ENCODE measurements at regions not wholly inside any gene's neighbourhood (a gene's known extent, or its start where the extent isn't known, plus 50 kb on each side); places are given as distances from the start of the nearest gene placed in this dataset.

DNA sequence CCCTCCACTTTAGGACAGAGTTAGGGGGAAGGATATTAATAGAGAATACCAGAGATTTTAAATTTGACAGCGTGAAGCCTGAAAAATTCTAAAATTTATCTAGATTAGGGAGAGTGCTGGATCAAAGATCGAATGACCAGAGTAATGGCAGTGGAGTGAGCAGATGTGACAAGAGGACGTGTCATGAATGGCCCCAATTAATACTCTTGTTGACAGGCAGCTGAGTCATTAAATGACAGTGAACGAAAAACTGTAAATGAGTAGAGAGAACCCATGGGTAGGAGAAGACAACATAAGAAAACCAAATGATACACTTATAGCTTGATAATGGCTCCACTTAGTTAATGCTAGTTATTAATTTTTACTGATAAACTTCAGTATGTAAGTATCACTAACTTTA, 73.9 kb upstream of the PLEKHA5 start:
- no peak for DNase-seq

DNA sequence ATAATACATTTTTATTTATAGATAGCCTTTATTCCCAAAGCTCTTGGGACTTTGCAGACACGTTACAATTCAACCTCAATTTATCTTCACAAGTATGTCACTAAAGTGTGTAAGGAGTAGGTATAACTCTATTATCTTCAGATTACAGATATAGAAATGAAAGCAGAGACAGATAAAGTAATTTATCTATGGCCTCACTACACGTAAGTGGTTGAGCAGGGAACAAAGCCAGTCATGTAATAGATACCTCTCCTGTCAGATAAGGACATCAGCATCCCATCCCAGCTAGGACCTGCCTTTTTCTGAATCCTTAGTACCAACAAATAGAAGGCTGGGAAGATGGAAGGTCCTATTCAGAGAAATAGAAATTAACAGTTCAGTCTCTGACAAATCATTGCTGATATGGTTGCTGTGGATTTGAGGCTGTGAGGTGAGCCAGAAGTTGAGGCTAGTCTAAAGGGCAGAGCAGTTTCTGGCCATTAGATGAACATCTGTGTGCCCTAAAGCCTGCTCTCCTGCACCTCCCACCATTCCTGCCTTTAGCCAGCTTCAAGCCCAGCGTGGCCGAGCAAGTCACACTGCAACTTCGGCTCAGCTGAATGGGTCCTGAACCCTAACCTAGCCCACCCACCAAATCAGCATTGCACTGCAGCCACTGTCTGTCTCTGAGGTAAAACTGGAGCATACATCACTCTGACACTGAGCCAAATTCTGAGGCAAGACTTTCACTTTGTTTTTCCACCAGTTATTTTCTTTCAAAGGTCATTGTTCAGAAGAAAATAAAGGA, 71.1 kb upstream of the PLEKHA5 start:
- DNase-seq: no peak

DNA sequence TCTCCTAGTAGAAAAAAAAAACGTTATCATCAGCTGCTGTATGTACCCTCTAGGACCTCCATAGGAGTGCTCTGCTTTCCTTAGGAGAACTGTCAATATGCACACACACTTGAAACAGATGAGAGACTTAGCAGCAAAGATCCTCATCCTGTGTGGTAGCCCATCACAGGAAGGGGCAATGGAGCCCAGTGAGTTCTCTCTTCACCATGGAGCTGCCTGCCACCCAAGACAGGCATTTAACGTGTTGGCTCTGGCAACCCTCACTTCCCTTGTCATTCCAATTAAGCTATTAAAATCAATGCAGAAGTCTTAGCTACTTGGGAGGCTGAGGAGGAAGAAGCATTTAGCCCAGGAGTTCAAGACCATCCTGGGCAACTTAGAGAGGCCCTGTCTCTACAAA, 64.8 kb upstream of the PLEKHA5 start:
- no peak for DNase-seq

DNA sequence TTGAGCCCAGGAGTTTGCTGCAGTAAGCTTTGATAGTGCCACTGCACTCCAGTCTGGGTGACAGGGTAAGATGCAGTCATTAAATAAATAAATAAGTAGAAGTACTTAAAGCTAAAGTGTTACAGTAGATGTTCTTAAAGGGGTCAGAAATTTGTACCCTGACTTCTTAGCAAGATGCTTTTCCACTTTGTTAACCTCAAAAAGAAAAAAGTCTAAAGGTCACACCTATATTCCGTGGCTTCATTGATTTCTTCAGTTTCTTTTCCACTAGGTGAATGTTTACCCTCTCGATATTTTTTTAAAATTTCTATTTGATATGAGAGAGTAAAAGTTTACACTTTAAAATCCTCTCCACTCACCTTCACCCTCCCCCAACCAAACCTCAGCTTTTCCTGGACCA, 64.3 kb upstream of the PLEKHA5 start:
- DNase-seq: no peak

DNA sequence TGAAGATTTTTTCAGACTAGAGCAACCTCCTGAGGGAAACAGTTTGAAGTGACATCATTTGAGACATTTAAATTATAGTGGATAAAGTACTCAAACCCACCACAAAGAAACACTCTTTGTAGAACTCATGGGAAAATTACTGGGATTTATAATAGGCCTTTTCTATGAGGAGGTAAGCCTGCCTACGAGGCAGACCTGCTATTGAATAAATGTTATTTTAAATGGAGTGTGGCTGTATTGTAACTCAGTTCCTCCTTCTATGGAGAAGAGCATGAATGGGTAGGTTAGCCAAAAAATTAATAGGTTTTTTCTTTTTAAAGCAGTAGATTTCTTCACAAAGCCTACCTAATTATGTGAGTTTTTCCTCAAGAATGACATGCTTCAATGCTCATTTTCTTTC, 63.7 kb upstream of the PLEKHA5 start:
- DNase-seq: no peak

DNA sequence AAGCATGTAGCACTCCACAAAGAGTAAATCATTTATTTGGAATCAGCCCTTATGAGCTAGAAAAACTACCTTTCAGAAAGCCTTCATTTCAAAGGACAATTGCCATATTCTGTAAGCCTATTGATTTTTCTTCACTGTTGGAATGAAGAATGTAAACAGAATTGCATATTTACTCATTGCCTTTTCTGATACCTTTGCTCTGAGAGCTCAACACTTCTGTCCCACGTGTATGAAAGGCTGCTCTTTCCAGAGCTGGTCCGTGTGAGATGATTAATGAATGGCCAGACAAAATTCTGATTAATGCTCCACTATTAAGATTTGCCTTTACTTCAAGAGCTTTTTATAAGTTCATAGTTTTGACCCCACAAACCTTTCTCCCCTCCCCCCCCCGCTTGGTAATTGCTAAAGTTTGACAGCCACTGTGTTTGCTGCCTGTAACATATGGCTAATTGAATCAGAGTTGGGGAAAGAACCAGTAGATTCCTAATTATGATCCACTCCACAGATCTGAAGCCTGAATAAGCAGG, 63.0 kb upstream of the PLEKHA5 start:
- no peak for DNase-seq

DNA sequence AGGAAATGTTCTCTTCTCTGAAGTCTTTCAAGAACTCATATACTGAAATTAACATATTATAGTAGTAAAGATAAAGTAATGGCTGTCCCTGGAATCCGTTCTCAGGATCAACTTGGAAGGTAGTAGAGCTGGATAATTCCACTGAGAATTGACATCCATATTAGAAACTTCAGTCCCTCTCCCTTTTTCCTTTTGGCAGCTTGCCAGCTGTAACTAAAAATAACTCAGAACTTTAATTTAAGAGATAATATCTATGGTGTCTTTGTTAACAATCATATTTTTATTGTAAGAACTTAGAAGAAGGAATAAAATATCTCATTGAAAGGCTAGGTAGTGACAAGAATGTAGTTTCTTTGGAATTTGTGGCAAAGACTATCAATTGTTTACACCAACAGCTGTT, 61.4 kb upstream of the PLEKHA5 start:
- DNase-seq: no peak

DNA sequence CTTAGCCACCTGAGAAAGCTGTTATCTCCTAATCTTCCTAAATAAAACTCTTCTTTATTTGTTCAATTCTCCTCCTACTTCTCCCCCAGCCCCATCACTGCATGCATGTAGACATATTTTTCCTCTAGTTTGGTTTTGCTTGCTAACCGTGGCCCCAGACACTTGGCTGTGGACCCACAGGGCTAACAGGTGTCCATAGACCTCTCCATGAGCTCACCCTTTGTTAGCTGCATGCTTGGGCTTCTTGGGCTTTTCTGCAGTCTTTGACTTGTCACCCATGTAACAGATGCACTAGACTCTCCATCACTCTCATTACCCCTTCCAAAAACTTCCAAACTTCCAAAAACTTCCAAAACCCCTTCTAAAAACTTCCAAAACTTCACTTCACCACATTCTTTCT, 59.2 kb upstream of the PLEKHA5 start:
- no peak for DNase-seq

DNA sequence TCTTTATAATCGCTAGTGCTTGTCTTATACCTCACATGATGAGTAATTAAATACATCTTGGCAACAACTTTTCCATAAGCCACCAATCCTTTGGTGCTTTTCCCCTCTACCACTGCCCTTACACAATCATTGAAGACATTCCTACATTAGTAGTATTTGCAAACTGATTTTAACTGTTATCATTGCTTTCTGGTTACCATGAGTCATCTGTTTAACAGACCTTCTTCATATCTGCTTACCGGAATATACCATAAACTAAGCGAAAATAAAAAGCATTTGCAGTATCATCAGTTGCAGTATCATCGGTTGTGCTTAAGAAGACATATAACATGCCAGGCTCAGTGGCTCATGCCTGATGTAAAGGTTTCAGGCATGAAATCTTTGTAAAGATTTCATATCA, 54.8 kb upstream of the PLEKHA5 start:
- DNase-seq: no peak

DNA sequence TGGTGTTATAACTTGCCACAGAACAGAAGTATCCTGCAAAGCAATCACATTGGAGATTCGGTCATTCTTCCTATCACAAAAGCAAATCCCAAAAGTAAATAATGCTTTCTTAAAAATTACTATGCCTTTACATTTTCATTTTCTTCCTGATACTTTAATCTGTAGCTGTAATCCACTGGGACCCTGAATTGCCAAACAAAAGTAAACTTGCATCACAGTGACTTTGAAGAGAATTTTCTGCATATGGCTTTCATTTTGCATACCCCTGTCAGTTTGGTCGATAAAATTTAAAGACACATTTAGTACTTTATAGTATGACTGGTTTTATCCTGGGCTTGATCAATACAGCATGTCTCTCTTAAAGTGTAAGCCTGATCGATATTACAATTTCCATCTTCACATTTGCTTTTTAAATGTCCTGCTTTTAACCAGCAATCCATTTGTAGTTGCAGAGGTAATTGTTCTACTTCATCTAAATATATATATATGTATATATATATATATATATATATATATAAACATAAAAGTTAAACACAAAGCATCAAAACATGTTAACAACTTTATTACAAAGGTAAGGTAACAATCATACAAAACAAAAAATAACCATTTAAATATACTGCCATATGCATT, 53.7 kb upstream of the PLEKHA5 start:
- no peak for DNase-seq
